ENCODE measurements at regions not wholly inside any gene's neighbourhood (a gene's known extent, or its start where the extent isn't known, plus 50 kb on each side); places are given as distances from the start of the nearest gene placed in this dataset.
A peak's percentile ranks its signal among the peaks of the same experiment; 100 is the strongest.
"Not testable (repeated sequence)": the region's sequence is repeated elsewhere in the genome, so short reads cannot be mapped to it uniquely, and the experiment has no call there.

DNA sequence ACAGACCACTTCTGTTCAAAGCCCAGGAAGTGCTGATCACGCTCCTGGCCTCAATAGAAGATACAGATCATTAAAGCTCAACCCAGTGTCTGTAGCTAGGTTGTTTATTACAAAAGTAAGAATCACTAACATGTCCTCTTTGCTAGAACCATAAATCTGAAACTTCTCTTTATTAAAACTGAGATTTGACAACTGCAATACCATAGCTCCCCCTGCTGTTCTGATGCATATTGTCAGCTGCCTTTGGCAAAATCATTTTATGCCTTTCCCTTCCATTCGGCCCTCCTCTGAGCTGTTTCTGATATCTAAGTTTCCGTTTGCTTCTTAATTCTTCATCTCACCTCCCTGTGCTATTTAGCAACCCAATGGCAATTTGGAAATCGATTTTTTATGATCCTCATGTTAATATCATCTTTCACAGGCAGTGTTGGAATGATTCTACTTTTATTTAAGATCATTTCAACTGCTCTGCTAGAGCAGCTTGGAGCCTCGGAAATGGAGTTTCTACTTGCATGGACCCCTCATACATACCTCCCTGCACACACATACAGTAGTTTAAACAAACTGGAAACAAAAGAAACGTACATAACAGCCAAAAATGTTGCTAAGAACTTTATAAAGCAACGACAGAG, 998.8 kb downstream of the MAT2B start:
- no peaks in the 10 kb centered on the region for H3K4me1 Mint-ChIP-seq (ENCODE audit: low read depth)
- ATAC-seq (no peak), DNase-seq (peak; percentile 34)
- intact Hi-C loops (cut with micrococcal nuclease): loop anchor here (2.0 to 5.0 kb wide), 2 partner anchors 492 to 939 kb away; no protein-coding TSS in a partner anchor
- no peaks in the 10 kb centered on the region for H3K36me3 Mint-ChIP-seq (ENCODE audit: low read depth)
- no peaks in the 10 kb centered on the region for H3K27me3 Mint-ChIP-seq
- ChIA-PET CTCF (interaction anchor here (0.7 to 2.1 kb wide), 11 partner anchors 9 to 940 kb away, joined by 3 to 10 read pairs (median 5); no protein-coding TSS in a partner anchor), POLR2A (no interaction called here)
- no peaks in the 10 kb centered on the region for H3K9me3 Mint-ChIP-seq
- no peak overlapping the region for H3K27ac Mint-ChIP-seq
- no peak overlapping the region for H3K4me3 Mint-ChIP-seq
- TF ChIP-seq, protein P1, sequence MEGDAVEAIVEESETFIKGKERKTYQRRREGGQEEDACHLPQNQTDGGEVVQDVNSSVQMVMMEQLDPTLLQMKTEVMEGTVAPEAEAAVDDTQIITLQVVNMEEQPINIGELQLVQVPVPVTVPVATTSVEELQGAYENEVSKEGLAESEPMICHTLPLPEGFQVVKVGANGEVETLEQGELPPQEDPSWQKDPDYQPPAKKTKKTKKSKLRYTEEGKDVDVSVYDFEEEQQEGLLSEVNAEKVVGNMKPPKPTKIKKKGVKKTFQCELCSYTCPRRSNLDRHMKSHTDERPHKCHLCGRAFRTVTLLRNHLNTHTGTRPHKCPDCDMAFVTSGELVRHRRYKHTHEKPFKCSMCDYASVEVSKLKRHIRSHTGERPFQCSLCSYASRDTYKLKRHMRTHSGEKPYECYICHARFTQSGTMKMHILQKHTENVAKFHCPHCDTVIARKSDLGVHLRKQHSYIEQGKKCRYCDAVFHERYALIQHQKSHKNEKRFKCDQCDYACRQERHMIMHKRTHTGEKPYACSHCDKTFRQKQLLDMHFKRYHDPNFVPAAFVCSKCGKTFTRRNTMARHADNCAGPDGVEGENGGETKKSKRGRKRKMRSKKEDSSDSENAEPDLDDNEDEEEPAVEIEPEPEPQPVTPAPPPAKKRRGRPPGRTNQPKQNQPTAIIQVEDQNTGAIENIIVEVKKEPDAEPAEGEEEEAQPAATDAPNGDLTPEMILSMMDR (IDR thresholded peaks at IDR 0.05): peak; percentile 64

GRCh38 chr5:164505791-164506190, 1000.4 kb downstream of the MAT2B start:
- no peak overlapping the region for H3K4me3 Mint-ChIP-seq
- H3K36me3 Mint-ChIP-seq (ENCODE audit: low read depth): no peaks in the 10 kb centered on the region
- ChIA-PET CTCF (no interaction called here), POLR2A (no interaction called here)
- H3K4me1 Mint-ChIP-seq (ENCODE audit: low read depth): no peaks in the 10 kb centered on the region
- intact Hi-C loops (cut with micrococcal nuclease): loop anchor here (2.0 kb wide), 1 partner anchor 941 kb away; no protein-coding TSS in a partner anchor
- DNase-seq: no peak
- H3K27ac Mint-ChIP-seq: no peak overlapping the region
- no peaks in the 10 kb centered on the region for H3K9me3 Mint-ChIP-seq
- no peaks in the 10 kb centered on the region for H3K27me3 Mint-ChIP-seq
- ATAC-seq: no peak
- TF ChIP-seq, protein P1 (IDR thresholded peaks at IDR 0.05): no peak

- H3K27me3 Mint-ChIP-seq: no peaks in the 10 kb centered on the region
- intact Hi-C loops (cut with micrococcal nuclease): no loop called here
- CTCF ChIA-PET: no interaction called here
- H3K27ac Mint-ChIP-seq: no peak overlapping the region
- POLR2A ChIA-PET: no interaction called here
- no peak for DNase-seq
- H3K4me3 Mint-ChIP-seq: no peak overlapping the region
- H3K4me1 Mint-ChIP-seq (ENCODE audit: low read depth): no peaks in the 10 kb centered on the region
- TF ChIP-seq, protein P1 (IDR thresholded peaks at IDR 0.05): no peak
- H3K36me3 Mint-ChIP-seq (ENCODE audit: low read depth): no peaks in the 10 kb centered on the region
- H3K9me3 Mint-ChIP-seq: peaks cover 6% of the 10 kb centered on the region
- no peak for ATAC-seq
Measured at GRCh38 chr5:164518067-164518740, 1012.8 kb downstream of the MAT2B start.

- Mint-ChIP-seq H3K27ac (no peak overlapping the region), H3K36me3 (ENCODE audit: low read depth) (no peaks in the 10 kb centered on the region), H3K9me3 (peaks cover 4% of the 10 kb centered on the region), H3K4me1 (ENCODE audit: low read depth) (no peaks in the 10 kb centered on the region), H3K27me3 (no peaks in the 10 kb centered on the region), H3K4me3 (no peak overlapping the region)
- intact Hi-C loops (cut with micrococcal nuclease): no loop called here
- POLR2A ChIA-PET: no interaction called here
- CTCF ChIA-PET: no interaction called here
- DNase-seq (no peak), ATAC-seq (no peak)
- TF ChIP-seq, protein P1 (IDR thresholded peaks at IDR 0.05): no peak
Measured at GRCh38 chr5:164518741-164519080, 1013.3 kb downstream of the MAT2B start.

DNA sequence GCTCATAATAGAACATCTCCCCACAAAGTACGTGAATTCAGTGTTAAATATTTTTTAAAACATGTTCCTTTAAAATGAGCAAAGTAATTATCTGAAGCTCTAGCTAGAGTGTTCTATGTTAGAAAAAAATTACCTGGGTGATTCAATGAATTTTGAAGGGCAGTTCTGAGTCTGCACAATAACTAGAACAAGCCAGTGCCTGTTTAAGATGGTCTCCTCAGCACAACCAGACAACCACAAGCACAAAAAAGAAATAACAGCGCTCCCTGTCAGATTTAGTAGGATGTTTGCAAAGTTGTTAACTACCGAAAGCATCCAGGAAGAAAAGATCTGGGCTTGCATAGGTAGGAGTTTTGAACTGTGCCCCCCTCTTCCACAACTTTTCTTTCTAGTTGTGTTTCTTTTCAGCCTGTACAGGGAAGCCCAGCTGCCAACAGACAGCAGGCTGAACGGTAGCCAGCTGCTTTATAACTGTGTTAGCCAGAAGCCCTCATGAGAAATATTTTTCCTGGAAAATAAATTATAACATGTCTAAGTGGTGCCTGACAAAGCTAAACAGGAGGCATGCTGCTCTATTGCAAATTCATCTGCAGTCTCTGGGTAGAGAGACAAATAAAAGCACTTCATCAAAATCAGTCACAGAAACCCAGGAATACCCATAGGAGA, 1026.9 kb downstream of the MAT2B start:
- ATAC-seq (no peak), DNase-seq (no peak)
- ChIA-PET POLR2A (no interaction called here), CTCF (no interaction called here)
- Mint-ChIP-seq H3K36me3 (ENCODE audit: low read depth) (no peaks in the 10 kb centered on the region), H3K4me1 (ENCODE audit: low read depth) (no peaks in the 10 kb centered on the region), H3K9me3 (no peaks in the 10 kb centered on the region), H3K27me3 (no peaks in the 10 kb centered on the region), H3K4me3 (no peak overlapping the region), H3K27ac (no peak overlapping the region)
- intact Hi-C loops (cut with micrococcal nuclease): no loop called here
- TF ChIP-seq, protein P1 (IDR thresholded peaks at IDR 0.05): no peak

GRCh38 chr5:164533426-164533825, 1028.0 kb downstream of the MAT2B start:
- POLR2A ChIA-PET; H3K4me1 Mint-ChIP-seq (ENCODE audit: low read depth); ATAC-seq; CTCF ChIA-PET; H3K27me3 Mint-ChIP-seq; H3K9me3 Mint-ChIP-seq; H3K36me3 Mint-ChIP-seq (ENCODE audit: low read depth); H3K4me3 Mint-ChIP-seq; H3K27ac Mint-ChIP-seq; intact Hi-C loops (cut with micrococcal nuclease); DNase-seq: not testable (repeated sequence)

Data from activated CD8-positive, alpha-beta T cell treated with anti-CD3 and anti-CD28 coated beads for 36 hours (primary cell).